Stimulated activated CD8-positive, alpha-beta memory T cell treated with anti-CD3 and anti-CD28 coated beads, Interleukin-7, amount 100 ng/mL, for 4 hours (primary cell): ENCODE measurements at regions not wholly inside any gene's neighbourhood (a gene's known extent, or its start where the extent isn't known, plus 50 kb on each side); places are given as distances from the start of the nearest gene placed in this dataset.

Experiments
- DNase-seq, 2 donors: peaks; one replicate each; pipeline ENCODE4 v3.0.0-alpha.2; 2020; ENCODE audit warnings: low read depth in 2 of 2

DNA sequence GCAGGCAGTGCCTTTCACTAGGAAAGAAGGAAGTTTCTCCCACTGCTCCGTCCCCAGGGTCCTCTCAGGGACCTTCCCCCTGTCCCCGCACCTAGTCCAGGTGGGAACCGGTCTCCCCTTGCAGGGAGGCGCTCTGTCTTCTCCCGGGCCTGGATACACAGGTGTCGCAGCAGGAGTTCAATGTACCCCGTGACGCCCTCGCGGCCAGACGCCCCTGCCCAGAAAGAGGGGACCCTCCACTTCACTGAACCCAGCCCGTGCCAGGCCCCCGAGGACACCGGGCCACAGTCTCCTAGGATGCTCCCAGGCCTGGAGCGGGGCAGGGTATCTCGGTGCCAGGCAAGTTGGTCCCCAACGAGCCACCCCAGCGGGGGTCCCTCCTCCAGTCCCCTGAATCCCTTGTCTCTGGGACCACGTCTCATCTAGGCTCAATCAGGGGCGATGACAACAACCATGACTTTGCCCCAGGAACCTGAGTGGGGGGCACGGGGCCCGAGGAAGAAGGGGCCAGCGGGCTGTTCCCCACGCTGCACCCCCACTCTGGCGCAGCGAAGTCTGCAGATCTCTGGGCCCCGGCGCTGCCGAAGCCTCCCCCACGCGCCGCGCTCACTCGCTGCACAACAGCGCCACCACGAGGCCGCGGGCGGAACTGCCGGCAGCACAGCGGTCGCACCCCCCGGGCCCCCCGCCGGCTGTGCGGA is 103.0 kb downstream of the EDN3 start:
- DNase-seq: peak; percentile 22 to 58

DNA sequence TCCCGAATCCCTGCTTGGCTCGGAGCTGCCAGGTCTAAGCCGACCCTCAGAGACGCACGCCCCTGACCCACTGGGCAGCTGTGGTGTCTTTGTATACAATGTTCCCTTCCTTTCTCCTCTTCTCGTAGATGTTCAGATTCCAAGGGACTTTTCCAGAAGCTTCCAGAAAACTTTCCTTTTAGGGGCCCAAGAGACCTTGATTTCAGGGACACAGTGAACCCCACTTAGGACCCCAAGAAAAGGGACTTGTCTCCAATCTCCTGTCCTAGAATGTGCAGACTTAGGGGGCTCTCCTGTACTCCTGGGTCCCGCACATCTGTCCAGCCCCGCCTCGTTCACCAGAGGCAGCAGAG is 103.5 kb downstream of the EDN3 start:
- DNase-seq: no peak

DNA sequence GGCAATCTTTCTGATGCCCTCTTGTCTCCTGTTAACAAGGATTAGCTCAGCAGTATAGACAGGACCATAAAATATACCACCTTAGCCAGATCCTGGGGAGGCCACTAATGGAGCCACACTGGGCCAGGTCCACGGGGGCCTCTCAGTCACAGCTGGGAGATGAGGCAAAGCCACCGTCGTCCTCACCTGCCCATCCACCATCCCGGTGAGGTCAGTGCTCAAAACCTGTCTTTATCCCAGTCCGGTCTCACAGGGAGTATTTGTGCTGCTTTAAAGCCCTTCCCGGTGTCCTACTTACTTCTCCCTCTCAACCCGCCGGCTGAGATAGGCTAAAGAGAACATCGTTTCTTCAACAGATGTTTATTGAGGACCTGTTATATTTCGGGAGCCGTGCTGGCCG is 104.3 kb downstream of the EDN3 start:
- DNase-seq: no peak

DNA sequence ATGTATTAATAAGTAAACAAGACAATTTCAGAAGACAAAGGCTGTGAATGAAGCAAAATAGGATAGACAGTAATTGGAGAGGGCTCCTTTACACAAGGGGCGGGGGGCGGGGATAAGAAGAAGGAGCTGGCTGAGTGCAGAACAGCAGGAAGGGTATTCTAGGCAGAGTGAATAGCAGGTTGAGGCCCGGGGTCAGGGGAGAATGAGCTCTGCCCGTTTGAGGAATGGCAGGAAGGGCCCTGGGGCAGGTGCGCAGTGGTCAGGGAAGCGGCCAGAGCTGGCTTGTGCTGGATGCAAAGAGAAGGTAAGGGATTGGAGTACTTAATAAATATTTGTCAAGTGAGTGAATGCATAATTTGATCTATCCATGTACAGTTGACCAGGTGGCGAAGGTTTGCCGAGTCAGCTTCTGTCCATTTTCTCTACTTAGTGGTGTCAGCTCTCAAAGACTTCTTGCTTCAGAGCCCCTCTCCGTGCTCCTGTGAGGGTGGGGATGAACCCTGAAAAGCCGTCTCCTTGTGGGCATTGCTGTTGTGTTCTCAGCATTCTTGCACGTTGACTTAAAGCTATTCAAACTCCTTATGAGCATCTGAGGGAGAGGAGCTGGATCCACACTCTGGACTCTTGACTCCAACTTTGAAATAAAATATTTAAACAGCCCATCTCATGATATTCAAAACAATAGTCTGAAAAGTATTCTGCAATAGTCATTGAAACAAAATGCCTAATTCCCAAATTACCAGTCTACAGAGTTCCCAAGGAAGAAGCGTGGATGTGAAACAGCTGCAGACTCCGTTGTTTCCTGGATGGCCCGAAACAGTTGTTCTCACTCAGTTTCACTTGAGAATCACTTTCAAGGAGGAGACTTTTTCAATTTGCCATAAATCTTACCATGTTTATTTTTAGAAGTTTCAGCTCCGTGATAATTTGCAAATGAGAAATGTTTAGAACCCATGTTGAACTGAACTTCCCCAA is 105.1 kb downstream of the EDN3 start:
- no peak for DNase-seq

DNA sequence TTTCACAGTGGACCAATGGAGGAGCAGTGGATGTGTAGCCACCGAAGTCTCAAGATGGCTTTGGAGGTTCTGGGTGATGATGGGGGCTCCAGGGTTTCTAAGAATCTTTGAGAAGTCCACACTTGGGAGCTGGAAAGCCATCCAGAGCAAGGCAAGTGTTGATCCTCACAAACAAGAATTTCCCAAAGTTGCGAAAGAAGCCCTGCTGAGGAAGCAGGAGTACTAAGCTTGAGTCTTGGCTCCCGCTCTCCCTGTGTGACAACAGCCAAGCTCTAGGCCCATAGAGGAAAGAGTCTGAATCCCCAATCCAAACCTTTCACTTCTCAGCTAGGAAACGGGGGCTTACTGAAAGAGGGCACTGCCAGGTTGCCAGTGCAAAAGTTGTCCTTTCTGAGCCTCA is 106.0 kb downstream of the EDN3 start:
- no peak for DNase-seq

DNA sequence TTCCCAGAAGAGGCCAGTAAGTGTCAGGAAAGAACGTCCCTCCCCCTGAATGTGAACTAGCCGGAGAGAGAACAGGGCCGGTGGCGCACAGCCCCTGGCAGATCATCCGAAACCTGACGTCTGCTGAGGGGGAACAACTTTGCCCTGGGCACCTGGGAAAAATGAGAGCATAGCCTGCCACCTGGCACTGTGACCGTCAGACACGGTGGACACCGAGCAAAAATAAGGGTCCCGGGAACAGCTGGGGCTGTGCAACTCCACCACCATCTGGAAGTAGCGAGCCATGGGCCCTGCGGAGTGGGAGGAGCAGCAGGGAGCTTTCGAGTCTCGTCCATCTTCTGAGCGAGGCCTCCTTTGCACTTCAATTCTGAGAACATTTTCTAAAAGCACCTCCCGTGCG is 110.8 kb downstream of the EDN3 start:
- no peak for DNase-seq

DNA sequence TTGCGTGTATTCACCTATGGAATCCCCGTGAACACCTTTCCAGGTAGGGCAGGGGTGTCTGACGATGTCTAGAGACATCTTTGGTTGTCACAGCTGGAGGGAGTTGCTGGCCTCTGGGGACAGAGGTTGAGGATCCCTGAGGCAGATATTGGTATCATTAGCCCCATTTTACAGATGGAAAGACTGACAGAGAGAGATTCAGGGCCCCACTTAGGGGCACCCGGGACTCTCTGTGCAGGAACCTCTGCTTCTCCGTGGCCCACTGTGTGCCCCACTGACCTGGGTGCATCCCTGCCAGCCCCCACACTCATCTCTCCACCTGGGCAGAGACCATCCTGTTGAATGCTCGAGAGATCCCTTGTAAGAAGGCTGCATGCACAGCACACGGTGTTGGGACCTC is 111.2 kb downstream of the EDN3 start:
- DNase-seq: no peak

DNA sequence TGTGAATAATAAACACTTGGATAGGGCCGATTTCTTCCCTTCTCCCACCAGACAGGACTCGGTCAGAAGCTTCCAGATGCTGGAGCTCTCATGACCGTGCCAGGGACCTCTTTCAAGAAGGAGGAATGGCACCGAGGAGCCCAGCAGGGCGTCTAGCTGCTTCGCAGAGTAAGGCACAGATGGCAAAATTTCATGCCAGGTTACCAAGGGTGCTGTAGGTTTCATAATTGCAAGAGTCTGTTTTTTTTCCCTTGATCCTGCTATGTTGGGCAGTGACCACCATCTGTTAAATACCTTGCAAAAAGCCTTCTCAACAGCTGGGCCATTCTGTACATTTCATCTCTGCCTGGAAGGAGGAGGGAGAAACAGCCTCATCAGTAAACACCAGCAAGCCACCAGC is 111.8 kb downstream of the EDN3 start:
- no peak for DNase-seq

DNA sequence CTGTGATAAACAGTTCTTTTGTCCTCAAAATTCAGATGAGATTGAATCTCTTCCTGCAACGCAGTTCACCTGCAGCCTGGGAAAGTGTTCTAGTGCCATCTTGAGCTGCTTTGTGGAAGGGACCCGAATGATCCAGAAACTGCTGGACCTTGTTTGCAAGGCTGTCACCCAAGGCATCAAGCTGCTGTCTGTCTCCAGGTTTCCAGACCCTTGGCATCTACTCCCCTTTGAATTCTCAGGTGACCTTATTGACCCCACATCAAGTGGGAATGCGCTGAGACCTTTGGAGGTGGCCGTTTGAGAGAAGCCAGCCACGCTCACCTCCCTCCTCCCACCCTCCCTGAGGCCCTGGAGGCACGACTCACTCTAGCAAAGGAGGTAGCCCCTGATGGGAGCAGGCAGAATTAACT is 112.5 kb downstream of the EDN3 start:
- no peak for DNase-seq

DNA sequence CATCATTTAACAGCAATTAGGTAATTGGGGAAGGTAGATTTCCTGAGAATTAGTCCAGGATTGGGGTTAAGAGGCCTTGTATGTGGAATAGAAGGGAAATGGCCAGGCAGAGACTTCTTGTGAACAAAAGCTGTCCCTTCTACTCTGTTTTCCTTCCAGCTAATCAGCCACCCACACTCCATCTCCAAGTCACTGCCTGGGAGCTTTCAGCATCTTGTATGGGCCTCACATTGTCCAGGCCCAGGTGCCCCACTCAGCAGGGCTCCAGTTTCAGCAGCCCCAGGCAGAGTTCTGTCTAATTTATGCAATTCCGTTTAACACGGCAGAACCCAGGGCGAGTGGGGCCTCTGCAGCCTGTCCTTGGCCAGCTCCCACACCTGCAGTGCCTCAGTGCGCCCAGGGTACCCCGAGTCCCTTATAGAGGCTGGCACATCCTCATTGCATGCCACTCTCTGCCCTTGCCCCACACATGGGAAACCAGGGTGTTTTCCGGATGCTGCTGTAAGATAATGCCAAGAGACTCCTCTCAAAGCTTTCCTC is 113.0 kb downstream of the EDN3 start:
- DNase-seq: no peak

DNA sequence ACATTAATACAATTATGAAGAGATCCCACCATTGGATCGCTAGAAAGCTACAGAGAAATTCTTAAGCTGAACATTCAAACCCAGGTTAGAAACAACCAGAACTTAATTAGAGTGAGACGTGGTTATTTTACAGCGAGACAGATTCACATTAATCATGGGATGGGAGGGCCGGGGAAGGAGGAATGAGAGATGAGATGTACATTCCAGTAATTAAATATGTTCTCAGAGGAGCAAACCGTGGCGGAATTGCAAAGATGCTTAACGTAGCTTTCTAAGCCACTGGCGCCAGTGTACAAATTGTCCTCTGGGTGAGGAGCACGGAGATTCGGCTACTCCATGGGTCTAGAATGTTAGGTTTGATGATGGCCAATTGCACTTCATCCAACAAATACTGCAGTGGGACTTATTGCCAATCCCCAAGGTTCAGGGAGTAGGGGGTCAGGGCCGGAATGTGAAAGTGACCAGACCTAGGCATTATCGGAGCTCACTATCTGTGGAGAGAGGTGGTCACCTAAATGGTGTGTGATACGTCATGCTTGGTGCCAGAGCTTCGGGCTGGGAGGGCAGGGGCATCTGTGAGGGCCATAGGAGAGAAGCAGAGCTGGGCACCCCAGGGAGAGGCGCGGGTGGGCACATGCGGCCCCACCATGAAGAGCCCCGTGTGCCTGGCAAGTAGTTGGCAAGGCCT is 114.7 kb downstream of the EDN3 start:
- no peak for DNase-seq

DNA sequence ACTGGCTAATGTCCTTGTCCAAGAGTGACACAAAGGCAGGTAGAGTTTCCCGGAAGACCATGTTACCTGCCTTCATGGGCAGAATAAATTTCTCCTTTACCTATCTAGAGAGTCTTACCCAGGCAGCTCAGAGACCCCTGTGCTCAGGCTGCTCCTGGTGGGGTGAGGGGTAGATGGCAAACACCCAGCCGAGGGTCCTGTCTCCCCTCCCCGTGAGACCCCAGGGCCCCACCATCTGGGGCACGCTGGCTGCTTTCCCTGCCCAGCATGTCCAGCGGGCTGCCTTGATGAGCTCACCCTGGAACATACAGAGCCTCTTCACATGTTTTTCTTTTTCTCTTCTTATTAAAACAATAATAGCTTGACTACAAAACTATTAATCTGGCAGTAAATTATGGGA is 116.5 kb downstream of the EDN3 start:
- no peak for DNase-seq

DNA sequence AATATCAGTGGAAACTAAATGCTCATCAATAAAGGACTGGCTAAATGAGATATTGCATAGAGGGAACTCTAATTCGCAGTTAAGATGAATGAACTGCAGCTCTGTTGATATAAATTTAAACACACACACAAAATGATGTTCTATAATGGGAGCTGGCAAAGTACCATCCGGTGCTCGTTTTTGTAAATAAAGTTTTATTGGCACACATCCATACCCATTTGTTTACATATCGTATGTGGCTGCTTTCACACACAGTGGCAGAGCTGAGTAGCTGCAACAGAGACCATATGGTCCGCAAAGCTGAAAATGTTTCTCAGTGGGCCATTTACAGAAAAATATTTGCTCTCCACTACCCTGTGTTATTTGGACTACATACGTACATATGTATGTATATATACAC is 120.7 kb downstream of the EDN3 start:
- DNase-seq: no peak

DNA sequence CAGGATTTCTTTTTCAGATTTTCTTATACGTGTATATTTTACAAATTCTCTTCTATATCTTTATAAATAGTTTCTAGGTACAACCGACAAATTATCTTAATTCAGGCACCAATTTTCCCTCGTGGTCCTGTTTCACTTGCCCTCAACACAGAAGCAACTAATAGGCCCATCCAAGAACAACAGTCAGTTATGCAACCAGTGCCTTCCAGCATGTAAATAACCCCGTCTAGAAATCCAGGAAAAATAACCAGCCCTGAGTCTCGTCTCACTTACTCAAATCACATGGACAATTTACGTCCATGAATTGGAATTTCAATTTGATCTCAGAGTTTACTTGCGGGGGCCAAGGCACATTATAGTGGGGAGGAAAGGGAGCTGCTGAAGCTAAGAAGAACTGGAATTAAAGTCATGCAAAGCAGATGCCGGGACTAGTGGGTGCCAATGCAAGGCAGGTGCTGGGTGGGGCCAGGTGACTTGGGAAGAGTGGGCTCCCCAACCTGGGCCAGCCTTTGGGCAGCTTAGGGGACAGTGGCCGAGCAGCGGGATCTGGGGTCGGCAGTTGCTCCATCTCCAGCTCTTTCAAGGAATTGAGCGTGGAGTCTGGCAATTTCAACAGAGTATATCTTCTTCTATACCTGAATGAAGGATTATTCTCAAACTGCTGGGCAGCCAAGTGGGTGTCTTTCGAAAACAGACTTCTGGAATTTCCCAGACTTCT is 121.7 kb downstream of the EDN3 start:
- no peak for DNase-seq

DNA sequence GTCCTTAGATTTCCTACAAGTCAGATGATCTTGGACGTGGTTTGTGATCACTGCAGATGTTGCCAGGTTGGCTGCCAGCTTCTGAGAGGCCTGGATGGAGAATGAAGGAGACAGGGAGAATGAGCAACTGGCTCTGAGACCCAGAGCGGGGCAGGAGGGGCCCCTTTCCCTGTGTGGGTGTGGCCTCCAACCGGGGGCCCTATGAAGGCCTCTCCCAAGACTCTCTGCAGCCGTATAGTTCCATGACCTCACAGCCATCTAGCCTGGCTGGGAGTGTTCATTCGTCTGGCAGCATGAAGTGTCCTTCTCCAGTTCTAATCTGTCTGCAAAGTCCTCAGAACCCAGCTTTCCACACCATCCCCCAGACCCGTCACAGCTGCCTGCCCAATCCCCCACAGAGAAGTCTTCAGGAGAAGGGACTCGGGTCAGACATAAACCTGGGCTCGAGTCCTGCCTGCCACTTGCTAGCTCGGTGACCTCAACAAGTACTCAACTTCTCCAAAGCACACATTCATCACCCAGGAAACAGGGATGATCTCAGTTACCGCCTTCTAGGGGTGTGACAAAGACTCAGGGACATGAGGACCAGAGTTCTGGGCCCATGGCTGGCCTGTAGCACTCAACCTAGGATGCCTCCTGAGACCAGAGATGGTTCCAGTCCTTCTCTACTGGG is 122.6 kb downstream of the EDN3 start:
- DNase-seq: no peak

DNA sequence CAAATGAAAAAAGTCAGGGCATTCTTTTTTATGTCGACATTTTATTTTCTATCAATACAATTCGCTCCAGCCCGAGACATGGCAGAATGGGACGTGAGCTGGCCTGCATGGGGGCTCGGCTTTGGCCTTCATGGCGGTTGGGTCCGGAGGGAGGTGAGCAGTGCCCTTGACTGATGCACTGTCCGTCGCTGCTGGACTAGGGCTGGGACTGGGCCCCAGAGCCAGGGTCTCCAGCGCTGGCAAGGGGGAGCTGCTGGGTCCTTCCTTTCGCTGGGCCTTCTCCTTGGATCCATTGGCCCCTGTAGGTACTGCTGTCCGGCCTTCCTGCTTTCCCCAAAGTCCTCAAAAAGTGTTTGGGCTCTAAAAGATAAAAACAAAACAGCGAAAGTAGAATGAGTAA is 124.6 kb downstream of the EDN3 start:
- DNase-seq: no peak

DNA sequence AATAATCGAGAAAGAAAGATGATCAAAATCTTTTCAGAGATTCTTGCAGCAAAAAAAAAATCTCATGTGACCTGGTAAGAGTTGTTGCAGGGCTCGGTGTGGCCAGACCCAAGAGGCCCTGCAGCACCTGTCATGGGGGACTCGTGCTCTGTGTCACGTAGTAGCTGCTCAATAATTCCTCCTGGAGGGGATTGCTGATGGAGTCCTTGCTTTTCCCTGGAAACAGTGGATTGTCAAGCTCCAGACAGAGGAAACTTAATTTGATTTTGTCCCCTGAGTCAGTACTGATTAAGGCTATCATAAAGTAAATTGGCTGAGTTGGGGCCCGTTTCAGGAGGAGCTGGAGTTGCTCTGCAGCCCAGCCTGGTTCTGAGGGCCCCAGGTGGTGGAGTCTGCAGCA is 125.2 kb downstream of the EDN3 start:
- no peak for DNase-seq

DNA sequence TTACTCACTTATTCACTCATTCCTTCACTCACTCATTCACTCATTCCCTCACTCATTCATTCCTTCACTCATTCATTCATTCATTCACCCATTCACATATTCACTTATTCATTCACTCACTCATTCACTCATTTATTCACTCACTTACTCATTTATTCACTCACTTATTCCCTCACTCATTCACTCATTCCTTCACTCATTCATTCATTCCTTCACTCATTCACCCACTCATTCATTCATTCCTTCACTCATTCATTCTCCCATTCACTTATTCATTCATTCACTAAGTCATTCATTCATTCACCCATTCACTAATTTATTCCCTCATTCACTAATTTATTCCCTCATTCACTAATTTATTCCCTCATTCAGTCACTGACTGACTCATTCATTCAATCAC is 127.6 kb downstream of the EDN3 start:
- no peak for DNase-seq

DNA sequence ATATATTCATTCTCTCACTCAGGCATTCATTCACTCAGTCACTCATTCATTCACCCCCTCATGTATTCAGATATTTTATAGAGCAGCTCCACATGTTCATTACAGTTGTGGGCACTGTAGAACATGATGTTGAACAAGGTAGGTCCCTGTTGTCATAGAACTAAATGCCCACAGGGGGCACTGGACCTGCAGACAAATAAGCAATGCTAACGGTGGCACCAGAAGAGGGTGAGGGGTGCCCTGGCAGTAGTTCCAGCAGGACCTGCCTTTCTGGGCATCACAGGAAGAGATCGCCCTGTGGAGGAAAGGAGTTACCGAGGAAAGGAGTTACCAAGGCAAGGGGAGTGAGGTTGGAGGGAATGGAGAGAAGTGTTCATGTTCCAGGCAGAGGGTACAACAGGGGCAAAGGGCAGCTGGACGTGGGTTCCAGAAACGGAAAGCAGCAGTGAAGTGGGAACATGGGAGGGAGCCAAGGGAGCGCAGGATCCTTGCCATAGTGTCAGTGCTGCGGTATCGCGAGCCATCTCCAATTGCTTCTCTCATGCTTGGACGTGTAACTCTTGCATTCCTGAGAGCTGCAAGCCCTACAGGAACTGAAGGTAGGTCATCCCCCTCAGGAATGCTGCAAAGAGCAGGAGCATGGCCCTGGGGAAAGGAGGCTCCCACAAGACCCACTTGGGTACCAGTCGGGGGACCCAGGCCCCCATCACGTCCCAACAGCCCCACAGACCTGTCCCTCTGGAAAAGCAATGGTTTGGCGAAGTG is 128.2 kb downstream of the EDN3 start:
- no peak for DNase-seq

DNA sequence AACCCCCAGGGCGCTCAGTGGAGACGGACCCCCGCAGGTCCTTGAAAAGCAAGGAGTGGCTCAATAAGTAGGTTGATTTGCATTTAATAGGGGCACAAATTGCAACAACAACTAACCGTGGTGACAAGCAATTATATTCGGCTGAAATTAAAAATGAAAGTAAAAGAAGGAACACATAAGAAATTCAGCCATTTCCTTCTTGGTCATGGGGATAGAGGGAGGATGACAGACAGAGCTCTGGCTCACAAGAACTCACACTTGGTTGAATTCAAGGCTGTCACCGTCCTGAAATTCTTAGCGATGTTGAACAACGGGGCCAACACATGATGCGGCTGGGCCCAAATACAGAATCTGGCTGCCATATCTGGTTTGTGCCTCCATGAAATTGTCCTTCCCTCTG is 129.0 kb downstream of the EDN3 start:
- no peak for DNase-seq
